HEK293T (cell line): ENCODE measurements at regions not wholly inside any gene's neighbourhood (a gene's known extent, or its start where the extent isn't known, plus 50 kb on each side); places are given as distances from the start of the nearest gene placed in this dataset.

Source experiments
- CTCF ChIA-PET: fragments of 350-600 bp; formaldehyde crosslinking; extraction: SDS; loops from one replicate; lab custom pipeline; 2021; ENCODE audit warnings: antibody characterized with exemption, inconsistent platforms; lab: Yijun Ruan, JAX
- POLR2A ChIA-PET: fragments of 350-600 bp; formaldehyde crosslinking; extraction: SDS; loops from one replicate; lab custom pipeline; 2020; ENCODE audit warnings: antibody characterized with exemption, inconsistent platforms; lab: Yijun Ruan, JAX
- DNase-seq: peaks from one replicate; pipeline ENCODE4 v3.0.0; 2012; ENCODE audit warnings: mixed read lengths; ENCODE audit errors: extremely low spot score
- ARNT ChIP-seq: fragments of 450-650 bp; IDR thresholded peaks from 2 replicates; pipeline ENCODE4 v1.6.1; 2017; ENCODE audit warnings: mild to moderate bottlenecking
- BHLHE40 ChIP-seq: fragments of 450-650 bp; IDR thresholded peaks from 2 replicates; pipeline ENCODE4 v1.6.1; 2016; ENCODE audit warnings: mild to moderate bottlenecking, moderate library complexity, borderline replicate concordance
- CTBP1 ChIP-seq: fragments of 450-650 bp; IDR thresholded peaks from 2 replicates; pipeline ENCODE4 v1.6.1; 2016; ENCODE audit warnings: borderline replicate concordance
- ELF4 ChIP-seq: fragments of 450-650 bp; IDR thresholded peaks from 2 replicates; pipeline ENCODE4 v1.6.1; 2017; ENCODE audit warnings: antibody characterized with exemption
- FOXA1 ChIP-seq: fragments of 450-650 bp; IDR thresholded peaks from 2 replicates; pipeline ENCODE4 v1.6.1; 2016; ENCODE audit warnings: mild to moderate bottlenecking
- FOXK2 ChIP-seq: fragments of 450-650 bp; IDR thresholded peaks from 2 replicates; pipeline ENCODE4 v1.6.1; 2016; ENCODE audit warnings: mild to moderate bottlenecking
- FOXM1 ChIP-seq: fragments of 450-650 bp; IDR thresholded peaks from 2 replicates; pipeline ENCODE4 v1.6.1; 2017; ENCODE audit warnings: mild to moderate bottlenecking, borderline replicate concordance
- HDGF ChIP-seq: fragments of 450-650 bp; IDR thresholded peaks from 2 replicates; pipeline ENCODE4 v1.6.1; 2017; ENCODE audit warnings: antibody characterized with exemption, borderline replicate concordance
- L3MBTL2 ChIP-seq: fragments of 450-650 bp; conservative IDR thresholded peaks from 2 replicates; pipeline ENCODE4 v1.6.1; 2016; ENCODE audit warnings: mild to moderate bottlenecking
- LEF1 ChIP-seq: fragments of 450-650 bp; IDR thresholded peaks from 2 replicates; pipeline ENCODE4 v1.6.1; 2017; ENCODE audit warnings: mild to moderate bottlenecking, borderline replicate concordance
- NFRKB ChIP-seq: fragments of 450-650 bp; IDR thresholded peaks from 2 replicates; pipeline ENCODE4 v1.6.1; 2016; ENCODE audit warnings: mild to moderate bottlenecking, moderate library complexity
- SP1 ChIP-seq: fragments of 450-650 bp; IDR thresholded peaks from 2 replicates; pipeline ENCODE4 v1.6.1; 2017
- SUZ12 ChIP-seq: fragments of 450-650 bp; IDR thresholded peaks from 2 replicates; pipeline ENCODE4 v1.6.1; 2016; ENCODE audit warnings: mild to moderate bottlenecking
- TARDBP ChIP-seq: fragments of 450-650 bp; IDR thresholded peaks from 2 replicates; pipeline ENCODE4 v1.6.1; 2016
- ZNF384 ChIP-seq: fragments of 450-650 bp; IDR thresholded peaks from 2 replicates; pipeline ENCODE4 v1.6.1; 2016
- TF ChIP-seq, protein P1 (sequence below): fragments of 450-650 bp; IDR thresholded peaks from 2 replicates; pipeline ENCODE4 v1.6.1; 2016

GRCh38 chr6:958488-958887, 265.5 kb upstream of the EXOC2 start:
- CTCF ChIA-PET: no interaction called here

DNA sequence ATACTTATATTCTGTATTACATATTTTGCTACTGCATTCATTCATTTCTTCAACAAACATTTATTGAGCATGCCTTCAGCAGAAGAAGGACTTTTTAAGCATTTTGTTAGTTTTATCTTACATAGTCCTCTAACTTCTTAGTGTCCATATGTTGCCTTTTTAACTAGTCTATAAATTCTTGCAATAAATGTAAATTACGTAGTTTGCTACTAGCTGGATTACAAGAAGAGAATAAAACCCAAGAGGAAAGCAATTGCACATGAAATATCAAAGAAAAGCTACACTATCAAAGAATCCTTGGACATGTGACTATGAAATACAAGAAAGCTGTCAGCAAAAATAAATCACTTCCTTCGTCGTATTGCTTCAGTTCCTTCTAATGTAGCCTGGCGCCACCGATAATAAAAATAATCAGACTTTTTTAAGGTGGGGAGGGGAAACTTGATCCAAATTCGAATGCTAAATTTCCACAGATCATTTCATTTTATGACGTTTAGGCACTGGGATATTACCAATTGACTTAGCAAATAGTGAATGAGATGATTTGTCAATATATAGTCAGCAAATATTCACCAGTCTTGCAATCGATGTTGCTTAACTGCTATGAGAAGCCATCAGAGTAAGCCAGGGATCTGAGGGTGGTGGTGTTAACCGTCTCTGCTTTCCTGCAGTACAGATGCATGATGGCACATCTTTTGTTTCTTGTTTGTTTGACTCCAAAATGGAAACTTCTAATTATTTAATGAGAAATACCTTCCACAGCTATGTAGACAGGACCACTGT, 258.7 kb upstream of the EXOC2 start:
- no peak for DNase-seq
- POLR2A ChIA-PET: no interaction called here
- CTCF ChIA-PET: interaction anchor here (0.8 kb wide), 1 partner anchor 182 kb away, joined by 9 read pairs; no protein-coding TSS in a partner anchor
- TF ChIP-seq HDGF: no peak
- TF ChIP-seq, protein P1, sequence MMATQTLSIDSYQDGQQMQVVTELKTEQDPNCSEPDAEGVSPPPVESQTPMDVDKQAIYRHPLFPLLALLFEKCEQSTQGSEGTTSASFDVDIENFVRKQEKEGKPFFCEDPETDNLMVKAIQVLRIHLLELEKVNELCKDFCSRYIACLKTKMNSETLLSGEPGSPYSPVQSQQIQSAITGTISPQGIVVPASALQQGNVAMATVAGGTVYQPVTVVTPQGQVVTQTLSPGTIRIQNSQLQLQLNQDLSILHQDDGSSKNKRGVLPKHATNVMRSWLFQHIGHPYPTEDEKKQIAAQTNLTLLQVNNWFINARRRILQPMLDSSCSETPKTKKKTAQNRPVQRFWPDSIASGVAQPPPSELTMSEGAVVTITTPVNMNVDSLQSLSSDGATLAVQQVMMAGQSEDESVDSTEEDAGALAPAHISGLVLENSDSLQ: peak; percentile 71
- no peak for TF ChIP-seq SP1

More at GRCh38 chr6:958488-958887, 265.5 kb upstream of the EXOC2 start:
- DNase-seq: no peak
- no peak for TF ChIP-seq L3MBTL2
- no peak for TF ChIP-seq HDGF
- no peak for TF ChIP-seq FOXK2
- POLR2A ChIA-PET: no interaction called here

- TF ChIP-seq CTBP1: no peak
- no peak for TF ChIP-seq FOXK2
- TF ChIP-seq SUZ12: no peak
- no peak for TF ChIP-seq L3MBTL2
- TF ChIP-seq TARDBP: no peak
- no peak for TF ChIP-seq BHLHE40
- TF ChIP-seq ELF4: no peak
- no peak for TF ChIP-seq FOXM1
- no peak for TF ChIP-seq ARNT
Measured at GRCh38 chr6:947235-947934, 254.4 kb upstream of the EXOC2 start.

GRCh38 chr6:946546-946945, 253.6 kb upstream of the EXOC2 start:
- no peak for TF ChIP-seq CTBP1
- no peak for TF ChIP-seq L3MBTL2
- TF ChIP-seq SUZ12: no peak
- DNase-seq: no peak
- ChIA-PET CTCF (no interaction called here), POLR2A (no interaction called here)

More at GRCh38 chr6:947235-947934, 254.4 kb upstream of the EXOC2 start:
- POLR2A ChIA-PET: no interaction called here
- CTCF ChIA-PET: no interaction called here
- DNase-seq: no peak

GRCh38 chr6:939526-940252, 246.8 kb upstream of the EXOC2 start:
- POLR2A ChIA-PET: no interaction called here
- CTCF ChIA-PET: no interaction called here
- TF ChIP-seq BHLHE40 (no peak), SUZ12 (no peak), FOXK2 (no peak), ARNT (no peak), L3MBTL2 (no peak), HDGF (no peak), TARDBP (no peak)
- TF ChIP-seq, protein P1: no peak
- no peak for DNase-seq

GRCh38 chr6:938916-939315, 246.0 kb upstream of the EXOC2 start:
- no peak for DNase-seq
- no peak for TF ChIP-seq L3MBTL2
- no peak for TF ChIP-seq NFRKB
- no peak for TF ChIP-seq ARNT
- no peak for TF ChIP-seq HDGF
- TF ChIP-seq ELF4: no peak
- TF ChIP-seq CTBP1: no peak
- TF ChIP-seq BHLHE40: no peak
- no peak for TF ChIP-seq ZNF384
- TF ChIP-seq FOXM1: no peak
- no peak for TF ChIP-seq FOXK2
- no peak for TF ChIP-seq SUZ12
- TF ChIP-seq, protein P1: no peak
- no peak for TF ChIP-seq FOXA1
- TF ChIP-seq LEF1: no peak
- TF ChIP-seq SP1: no peak
- CTCF ChIA-PET: no interaction called here
- POLR2A ChIA-PET: no interaction called here
